HG03378 (cell line): ENCODE measurements at regions not wholly inside any gene's neighbourhood (a gene's known extent, or its start where the extent isn't known, plus 50 kb on each side); places are given as distances from the start of the nearest gene placed in this dataset.

Experiments
- ATAC-seq: cut with Tn5 transposase; IDR thresholded peaks from one replicate; pipeline ENCODE4 v1.9.1; 2021; ENCODE audit warnings: mild to moderate bottlenecking, moderate library complexity; ENCODE audit not compliant: unreplicated experiment

DNA sequence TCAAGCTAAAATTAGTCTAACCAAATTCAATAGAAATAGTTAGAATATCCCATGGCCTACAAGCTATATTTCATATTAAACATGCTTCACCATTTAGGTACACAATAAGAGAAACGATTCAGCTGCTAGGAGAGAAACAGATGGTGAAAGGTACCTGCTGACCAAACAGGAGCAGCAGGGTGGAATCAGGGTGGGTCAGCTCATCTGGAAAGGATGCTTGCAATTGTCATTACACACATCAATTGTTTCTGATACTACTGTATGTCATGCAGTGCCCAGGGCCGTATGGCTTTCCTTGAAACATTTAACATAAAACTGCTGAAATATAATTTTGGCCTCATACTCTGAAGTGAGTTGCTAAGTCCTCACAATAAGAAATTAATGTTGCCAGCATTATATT is 776.0 kb downstream of the DACH1 start:
- ATAC-seq = no peak

DNA sequence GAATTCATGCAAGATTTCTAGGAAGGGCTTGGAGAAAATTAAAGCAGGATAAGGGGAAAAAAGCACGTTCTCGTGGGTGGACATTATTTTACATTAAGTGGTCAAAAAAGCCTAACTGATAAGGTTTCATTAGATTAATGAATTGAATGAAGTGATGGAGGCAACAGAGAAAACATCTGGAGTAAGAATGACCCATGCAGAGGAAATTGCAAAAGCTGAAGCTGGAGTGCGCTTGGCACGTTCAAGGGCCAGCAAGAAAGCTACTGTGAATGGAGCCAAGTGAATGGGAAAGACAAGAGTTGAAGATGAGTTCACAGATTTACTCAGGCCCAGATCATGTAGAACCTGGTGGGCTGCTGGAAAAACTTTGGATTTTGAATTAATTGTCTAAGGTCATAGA is 777.9 kb downstream of the DACH1 start:
- ATAC-seq = no peak

DNA sequence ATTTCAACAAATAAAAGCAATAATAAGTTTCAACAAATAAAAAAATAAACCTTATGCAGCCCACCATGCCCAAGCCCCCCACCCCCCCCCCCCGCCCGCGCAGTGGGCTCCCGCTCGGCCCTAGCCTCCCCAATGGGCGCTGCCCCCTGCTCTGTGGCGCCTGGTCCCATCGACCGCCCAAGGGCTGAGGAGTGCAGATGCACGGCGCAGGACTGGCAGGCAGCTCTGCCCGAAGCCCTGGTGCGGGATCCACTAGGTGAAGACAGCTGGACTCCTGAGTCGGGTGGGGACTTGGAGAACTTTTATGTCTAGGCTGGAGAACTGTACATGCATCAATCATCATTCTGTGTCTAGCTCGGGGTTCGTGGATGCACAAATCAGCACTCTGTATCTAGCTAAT is 779.6 kb downstream of the DACH1 start:
- ATAC-seq = no peak

DNA sequence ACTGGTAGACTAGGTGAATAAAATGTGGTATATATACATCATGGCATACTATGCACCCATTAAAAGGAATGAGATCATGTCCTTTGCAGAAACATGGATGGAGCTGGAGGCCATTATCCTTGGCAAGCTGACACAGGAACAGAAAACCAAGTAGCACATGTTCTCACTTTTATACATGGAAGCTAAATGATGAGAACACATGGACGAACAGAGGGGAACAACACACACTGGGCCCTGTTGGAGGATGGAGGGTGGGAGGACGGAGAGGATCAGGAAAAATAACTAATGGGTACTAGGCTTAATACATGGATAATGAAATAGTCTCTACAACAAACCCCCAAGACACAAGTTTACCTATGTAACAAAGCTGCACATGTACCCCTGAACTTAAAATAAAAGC is 780.0 kb downstream of the DACH1 start:
- no peak for ATAC-seq

DNA sequence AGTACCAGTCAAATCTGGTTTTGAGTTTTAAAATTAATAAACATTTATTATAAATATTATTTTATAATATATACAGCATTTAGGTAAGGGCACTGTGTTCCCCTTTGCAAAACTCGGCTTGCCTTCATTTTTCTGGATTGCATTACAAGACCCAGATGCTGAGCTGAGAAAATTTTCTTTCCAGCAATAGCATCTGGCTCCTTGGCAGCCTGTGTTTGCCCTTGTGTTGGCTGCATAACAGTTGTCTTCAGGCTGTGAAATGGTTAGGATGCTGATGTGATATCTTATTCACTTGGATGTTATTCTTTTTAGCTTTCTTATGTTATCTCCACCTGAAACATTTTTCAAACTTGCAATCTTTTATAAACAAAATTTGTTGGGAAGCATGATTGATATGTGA is 784.4 kb downstream of the DACH1 start:
- no peak for ATAC-seq

DNA sequence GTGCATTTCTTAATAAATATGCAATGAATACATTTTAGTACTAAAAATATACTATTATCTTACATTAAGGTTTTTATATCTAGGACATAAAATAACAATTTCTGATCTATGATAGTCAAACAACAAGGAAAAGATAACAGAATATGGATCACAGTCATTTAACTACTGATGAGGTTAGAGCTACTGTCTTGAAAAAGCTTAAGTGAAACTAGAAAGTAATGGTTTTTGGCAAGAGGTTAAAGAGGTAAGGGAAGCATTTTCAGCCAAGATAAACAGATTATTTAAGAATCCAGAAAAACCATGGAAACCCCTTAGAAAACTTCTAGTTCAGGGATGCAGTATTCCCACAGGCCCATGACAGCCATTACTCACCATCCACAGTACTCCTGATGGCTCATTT is 787.4 kb downstream of the DACH1 start:
- ATAC-seq = no peak

DNA sequence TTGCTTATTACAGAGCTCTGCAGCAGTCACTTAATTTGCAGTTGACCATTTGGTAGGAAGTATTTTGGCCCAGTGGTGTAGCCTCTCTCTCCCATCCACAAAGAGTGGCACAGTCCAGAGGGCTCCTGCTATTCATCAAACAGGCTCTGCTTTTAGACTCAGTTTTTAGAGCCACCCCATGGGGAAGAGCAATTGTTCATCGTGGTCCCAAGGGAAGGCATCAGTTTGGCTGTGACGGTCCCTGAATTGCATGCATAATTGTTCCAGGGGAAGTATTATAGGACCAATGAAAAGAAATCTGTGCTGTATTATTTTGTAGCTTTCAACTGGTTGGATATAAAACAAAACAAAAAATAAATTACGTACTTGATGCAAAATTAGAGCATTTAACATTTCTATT is 799.0 kb downstream of the DACH1 start:
- ATAC-seq = no peak

DNA sequence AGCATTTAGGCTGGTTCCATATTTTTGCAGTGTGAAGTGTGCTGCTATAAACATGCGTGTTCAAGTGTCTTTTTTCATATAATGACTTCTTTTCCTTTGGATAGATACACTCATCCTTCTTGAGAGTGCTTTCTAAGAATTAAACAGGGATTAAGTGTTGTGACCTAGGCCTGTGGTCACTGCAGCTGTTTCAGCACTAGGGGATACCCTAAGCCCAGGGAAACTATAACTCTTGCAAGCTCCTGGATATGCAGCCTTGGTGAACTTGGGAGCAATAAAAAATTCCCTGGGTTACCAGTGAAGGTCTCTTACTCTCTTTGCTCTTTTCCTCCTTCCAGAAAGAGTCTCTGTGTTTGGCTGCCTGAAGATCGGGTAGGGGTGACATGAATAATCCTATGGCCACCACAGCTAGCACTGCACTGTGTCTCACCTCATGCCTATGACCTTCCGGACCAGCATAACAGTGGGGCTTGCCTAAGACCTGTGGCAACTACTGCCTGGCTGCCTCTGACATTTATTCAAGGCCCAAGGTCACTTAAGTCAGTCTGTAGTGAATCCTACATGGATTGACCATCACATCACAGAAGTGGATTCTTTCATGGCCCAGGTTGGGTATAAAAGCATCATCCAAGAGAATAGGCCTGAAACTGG is 799.7 kb downstream of the DACH1 start:
- ATAC-seq = no peak

DNA sequence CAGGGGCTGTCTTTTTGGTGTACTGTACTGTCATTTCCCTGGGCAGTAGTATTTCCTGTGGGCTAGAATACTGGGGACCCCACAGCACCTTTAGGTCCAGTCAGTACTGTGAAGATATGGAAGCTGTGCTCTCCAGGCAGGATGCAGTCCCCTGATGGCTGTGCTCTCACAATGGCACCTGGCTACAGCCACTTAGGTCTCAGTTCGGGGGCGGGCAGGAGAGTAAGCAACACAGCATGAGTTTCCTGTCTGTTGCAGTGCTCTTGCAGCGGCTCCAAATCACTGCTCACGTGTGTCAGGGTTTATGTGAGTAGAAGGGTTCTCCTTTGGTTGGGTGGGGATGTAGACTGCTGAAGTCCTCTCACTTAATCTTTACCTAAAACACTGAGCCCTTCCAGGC is 810.4 kb downstream of the DACH1 start:
- no peak for ATAC-seq

DNA sequence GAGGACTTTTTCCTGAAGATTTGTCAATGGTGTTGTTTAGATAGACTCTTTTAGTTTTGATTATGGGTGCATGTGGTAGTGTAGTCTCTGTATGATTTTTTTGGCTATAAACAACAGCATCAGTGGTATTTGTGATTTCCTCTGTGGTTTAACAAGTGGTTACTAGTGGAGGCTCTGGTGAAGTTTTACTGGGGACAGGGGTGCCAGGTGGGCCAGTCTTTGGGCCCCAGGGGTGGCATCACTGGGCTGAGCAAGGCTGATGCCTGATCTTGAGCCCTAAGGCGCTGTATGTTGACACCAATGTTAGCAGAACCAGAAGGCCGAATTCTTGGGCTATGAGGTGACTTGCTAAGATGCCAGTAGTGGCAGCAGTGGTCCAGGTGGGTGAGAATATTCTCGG is 811.4 kb downstream of the DACH1 start:
- ATAC-seq = no peak

DNA sequence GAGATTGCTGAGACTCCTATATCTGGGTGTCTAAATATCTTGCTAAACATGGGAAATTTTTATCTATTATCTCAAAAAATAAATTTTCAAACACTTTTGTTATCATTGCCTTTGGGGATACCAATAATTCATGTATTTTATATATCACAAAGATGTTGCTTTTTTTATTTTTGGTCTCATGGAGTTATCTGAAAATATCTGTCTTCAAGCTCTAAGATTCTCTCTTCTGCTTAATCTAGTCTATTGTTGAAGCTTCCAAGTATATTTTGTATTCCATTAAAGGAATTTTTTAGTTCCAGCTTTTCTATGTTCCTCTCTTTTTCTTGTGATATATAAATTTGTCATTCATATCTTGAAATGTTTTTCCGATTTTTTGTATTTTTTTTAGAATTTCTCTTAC is 812.0 kb downstream of the DACH1 start:
- ATAC-seq = no peak

DNA sequence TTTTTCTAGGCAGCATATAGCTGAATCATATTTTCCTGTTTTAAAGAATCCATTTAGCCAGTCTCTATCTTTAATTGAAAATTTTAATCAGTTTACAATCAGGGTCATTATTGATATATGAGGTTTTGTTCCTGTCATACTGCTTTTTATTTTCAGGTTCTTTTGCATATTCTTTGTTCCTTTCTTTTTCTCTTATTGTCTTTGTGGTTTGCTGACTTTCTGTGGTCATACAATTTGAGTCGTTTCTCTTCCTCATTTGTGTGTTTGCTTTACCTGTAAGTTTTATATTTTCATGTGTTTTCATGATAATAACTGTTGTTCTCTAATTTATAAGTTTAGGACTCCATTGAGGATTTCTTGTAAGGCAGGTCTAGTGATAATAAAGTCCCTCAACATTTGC is 812.6 kb downstream of the DACH1 start:
- peak; percentile 62 for ATAC-seq

DNA sequence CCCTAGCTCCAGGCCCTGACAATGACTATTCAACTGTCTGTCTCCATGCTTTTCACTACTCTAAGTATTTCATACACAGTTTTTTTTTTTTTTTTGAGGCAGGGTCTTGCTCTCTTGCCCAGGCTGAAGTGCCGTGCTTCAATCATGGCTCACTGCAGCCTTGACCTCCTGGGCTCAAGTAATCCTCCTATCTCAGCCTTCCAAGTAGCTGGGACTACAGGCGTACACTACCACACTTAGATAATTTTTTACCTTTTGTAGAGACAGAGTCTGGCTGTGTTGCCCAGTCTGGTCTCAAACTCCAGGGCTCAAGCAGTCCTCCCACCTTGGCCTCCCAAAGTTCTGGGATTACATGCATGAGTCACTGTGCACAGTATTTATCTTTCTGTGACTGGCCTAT is 815.4 kb downstream of the DACH1 start:
- no peak for ATAC-seq

DNA sequence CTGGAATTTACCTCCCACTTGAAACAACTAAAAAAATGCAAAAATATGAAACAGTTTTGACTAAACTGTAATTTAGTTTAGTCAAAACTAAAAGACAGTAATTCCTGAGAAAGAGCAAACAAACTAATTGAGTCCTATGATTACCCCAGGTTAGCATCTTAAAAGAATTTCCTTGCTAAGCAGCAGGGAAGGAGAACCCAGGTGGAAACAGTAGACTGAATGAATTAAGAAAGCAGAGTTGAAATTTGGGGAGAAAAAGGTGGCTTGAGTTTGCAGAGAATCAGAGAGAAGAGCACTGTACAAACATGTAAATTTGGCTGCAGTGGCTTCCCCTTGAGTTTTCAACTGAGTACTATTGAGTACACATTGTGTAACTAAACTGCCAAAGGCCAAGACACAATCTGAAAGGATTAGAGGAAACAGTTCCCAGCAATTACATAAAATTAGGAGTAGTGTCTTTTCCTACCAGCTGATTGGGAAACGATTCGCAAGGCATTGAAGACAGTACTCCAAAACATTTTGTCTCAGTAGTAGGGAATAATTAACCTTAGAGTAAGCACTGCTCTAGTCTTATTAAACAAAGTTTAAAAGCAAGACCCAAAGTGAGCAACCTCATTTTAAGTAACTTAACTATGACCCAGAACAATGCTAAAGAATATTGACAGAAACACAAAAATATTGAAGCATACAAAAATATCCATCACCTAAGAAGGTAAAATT is 820.5 kb downstream of the DACH1 start:
- no peak for ATAC-seq

DNA sequence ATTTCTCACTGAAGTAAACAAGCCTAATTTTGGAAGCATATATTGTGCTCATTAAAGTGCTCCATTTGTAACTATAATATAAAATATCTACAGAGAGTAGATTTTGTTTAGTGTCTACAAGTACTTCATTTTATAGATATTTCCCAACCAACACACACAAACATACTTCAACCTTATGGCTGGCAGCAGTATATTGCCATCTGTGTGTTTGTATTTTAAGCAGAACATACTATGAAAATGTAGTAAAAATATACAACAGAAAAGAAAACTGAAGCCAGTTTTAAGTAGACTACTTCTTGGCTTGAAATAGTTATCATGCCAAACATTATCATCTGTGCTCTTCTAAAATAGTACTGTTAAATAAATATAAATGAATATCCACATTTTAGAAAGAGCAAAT is 821.9 kb downstream of the DACH1 start:
- ATAC-seq = no peak

DNA sequence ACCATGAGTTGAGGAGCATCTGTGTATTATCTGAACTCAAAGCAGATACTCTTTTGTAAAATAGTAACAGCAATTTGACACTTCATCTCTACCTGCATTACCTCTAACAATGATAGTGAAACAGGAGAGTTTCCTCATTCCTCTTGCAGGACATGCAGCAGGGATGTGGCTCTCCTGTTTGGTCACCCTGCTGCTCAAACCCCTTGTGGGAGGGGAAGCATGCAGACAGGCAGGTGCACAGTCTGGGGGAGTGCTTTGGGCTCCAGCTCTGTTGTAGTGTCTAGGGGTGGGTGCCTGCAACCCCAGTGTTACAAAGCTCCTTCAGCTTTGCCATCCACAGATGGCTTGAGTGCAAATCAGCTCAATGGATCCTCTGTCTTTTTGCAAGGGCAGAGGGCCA is 827.6 kb downstream of the DACH1 start:
- no peak for ATAC-seq

DNA sequence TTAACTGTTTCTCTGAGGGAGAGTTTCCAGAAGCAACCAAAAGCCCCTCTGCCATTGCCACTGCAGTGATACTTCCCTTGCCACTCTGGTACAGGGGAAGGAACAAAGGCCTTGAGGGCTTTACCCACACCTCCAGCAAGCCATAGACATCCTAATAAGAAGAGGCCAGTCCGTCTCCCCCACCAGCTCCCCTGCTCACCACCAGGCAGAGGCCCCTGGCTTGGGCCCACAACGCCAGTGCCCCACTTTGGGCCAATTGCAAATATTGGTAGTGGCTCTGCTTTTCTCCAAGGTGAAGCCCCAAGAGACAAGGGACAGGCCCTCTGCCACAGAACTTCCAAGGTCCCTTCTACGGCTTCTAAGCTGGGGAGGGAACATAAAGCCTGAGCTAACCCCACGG is 833.0 kb downstream of the DACH1 start:
- ATAC-seq = no peak

DNA sequence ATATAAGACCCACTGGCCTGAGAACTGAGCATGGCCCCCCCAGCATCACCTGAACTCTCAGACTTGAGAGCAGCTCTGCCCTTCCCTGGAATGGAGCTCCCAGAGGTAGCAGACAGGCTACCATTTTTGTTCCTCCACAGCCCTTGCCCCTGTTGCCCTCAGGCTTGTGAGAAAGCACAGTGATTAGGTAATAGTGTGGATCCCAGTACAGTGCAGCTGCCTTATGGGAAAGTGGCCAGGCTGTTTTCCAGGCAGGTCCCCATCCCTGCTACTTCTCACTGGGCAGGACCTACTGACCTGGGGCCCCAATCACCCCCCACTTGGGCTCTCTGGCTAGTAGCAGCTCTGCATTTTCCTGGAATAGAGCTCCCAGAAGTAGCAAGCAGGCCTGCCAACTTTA is 834.0 kb downstream of the DACH1 start:
- no peak for ATAC-seq

DNA sequence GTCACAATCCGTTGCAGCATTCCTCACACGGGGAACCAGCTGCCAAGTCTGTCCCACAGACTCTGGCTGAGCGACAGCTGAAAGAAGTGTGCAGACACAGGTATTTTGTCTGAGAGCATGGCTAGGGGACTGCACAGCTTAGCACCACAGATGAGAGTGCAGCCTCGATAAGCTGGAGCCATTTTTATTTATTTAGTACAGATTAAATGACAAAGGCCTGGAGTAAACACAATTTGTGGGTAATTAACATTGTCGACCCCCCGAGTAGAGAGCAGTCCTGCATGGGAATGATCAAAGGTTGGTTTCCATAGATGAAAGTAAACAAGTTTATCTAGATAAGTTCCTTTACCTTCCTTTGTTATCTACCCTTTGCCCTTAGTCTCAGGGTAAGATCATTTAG is 836.2 kb downstream of the DACH1 start:
- no peak for ATAC-seq

DNA sequence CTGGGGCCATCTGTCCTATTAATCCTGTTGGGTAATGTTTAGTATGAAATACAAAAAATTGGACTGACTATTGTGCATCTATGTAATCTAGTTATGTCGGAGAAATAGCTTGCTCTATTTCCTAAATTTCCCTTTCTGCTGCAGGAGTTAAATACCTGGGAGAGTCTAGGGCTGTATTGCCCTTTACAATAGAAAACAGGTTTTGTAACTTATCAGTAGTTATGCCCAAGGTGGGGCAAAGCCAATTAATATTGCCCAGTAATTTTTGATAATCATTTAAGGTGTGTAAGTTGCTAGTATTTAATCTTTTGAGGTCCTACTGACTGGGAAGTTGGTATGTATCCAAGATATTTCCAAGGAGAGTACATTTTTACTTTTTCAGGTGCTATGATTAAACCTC is 838.1 kb downstream of the DACH1 start:
- no peak for ATAC-seq

DNA sequence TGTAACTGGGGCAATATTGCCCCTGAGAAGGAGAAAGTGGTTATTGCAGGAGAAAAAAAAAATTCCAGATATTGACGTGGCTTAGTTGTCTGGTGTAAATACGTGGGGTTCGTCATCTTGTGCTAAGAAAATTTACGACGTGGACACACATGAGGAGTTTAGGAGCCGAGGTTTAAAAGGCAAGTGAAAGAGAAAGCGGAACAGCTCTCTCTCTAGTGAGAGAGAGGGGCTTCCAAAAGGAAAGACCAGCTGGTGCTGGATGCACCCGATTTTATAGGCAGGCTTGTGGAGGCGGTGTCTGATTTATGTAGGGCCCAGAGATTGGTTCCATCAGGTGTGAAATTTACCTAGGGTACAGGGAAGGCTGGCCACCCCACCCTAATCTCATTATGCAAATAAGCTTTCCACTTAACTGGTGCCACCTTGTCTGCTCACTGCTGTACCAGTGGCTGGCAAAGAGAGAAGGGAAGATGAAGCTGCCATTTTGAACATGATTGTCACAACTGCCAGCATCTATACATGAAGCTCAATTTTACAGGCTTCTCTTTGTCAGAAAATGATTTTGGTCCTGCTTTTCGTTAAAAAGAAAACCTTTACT is 845.1 kb downstream of the DACH1 start:
- ATAC-seq = no peak

DNA sequence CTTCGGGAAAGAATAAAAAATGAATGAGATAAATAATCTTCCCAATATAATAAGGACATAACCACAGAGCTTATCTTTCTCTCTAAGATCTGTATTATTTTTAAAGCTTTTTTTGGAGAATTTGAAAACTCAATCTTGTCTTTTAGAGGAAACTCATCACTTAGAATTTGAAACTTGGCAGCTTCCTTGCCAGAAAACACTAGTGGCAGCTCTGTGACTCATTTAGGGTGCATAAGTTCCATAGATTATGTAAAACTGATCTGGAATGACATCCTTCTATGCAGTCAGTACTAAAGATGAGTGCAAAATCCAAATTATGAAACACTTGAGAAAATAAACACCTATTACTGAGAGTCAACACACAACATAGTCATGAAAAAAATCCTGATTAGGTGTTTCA is 848.0 kb downstream of the DACH1 start:
- ATAC-seq = no peak

DNA sequence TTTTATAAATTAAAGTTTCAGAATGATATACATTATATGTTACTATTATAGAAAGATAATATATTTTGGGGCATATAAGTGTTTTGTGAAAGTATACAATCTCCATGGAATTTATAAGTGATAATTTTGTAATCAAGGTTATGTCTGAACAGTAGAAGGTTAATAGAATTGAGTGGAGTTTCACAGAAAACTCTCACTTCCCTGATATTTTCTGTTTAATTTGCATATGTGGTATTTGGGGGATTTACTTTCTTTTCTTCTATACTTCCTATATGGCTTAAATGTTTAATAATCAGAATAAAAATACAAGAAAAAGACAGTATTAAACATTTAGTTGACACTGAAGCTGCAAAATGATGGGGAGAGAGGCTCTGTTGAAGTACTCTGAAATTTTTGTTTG is 848.5 kb downstream of the DACH1 start:
- ATAC-seq = no peak
